Adrenal gland (tissue), 9 donors: ENCODE measurements at regions not wholly inside any gene's neighbourhood (a gene's known extent, or its start where the extent isn't known, plus 50 kb on each side); places are given as distances from the start of the nearest gene placed in this dataset.

Experiments used
- DNase-seq, 7 donors: peaks; one replicate each; pipeline ENCODE4 v3.0.0-alpha.2; 2019 to 2020
- H3K27ac ChIP-seq, 5 donors: fragments of 200-600 bp; sonication (generic) in 4 of 5; 1 replicate in 3 of 5; 2 replicates in 2 of 5; pipeline versions ENCODE4 v1.5.1 to v1.8.0; 2016 to 2020; ENCODE audit warnings: mild to moderate bottlenecking in 1 of 5
- H3K27me3 ChIP-seq: fragments of 200-600 bp; 2 replicates; pipeline ENCODE4 v1.8.0; 2021
- H3K36me3 ChIP-seq, 2 donors: fragments of 200-600 bp; replicated peaks in 1 of 2; 1 replicate in 1 of 2; 2 replicates in 1 of 2; pipeline versions ENCODE4 v1.5.1 to v1.8.0; 2018 to 2022
- H3K4me1 ChIP-seq, 2 donors: fragments of 200-600 bp; replicated peaks in 1 of 2; 1 replicate in 1 of 2; 2 replicates in 1 of 2; pipeline versions ENCODE4 v1.5.1 to v1.8.0; 2018 to 2021
- H3K4me3 ChIP-seq, 4 donors: fragments of 200-600 bp; sonication (generic) in 3 of 4; one replicate each; pipeline ENCODE4 v1.5.1; 2016 to 2018
- H3K9me3 ChIP-seq, 3 donors: fragments of 200-600 bp; sonication (generic) in 1 of 3; replicated peaks in 1 of 3; 1 replicate in 2 of 3; 2 replicates in 1 of 3; pipeline versions ENCODE4 v1.5.1 to v1.8.0; 2016 to 2021
- CTCF ChIP-seq, 6 experiments: fragments of 450-650 bp in 4 of 6; fragments of 200-600 bp in 2 of 6; sonication (generic) in 1 of 6; IDR thresholded peaks; 1 replicate in 5 of 6; 2 replicates in 1 of 6; pipeline versions ENCODE4 v1.5.1 to v1.8.0; 2016 to 2021; ENCODE audit warnings: antibody characterized with exemption in 6 of 6, mild to moderate bottlenecking in 2 of 6, moderate library complexity in 1 of 6
- POLR2A ChIP-seq, 2 donors: fragments of 450-650 bp; IDR thresholded peaks; one replicate each; pipeline ENCODE4 v1.6.1; 2017; ENCODE audit warnings: antibody characterized with exemption in 2 of 2, mild to moderate bottlenecking in 2 of 2, moderate library complexity in 1 of 2
- WGBS, 4 donors: extraction: QIAGEN DNeasy Blood & Tissue Kit in 2 of 4; methylation state at CpG; one replicate each; pipeline versions ENCODE4 v1.1.5 to v1.1.7; 2013 to 2017; 5-methylcytosine and 5-hydroxymethylcytosine counted together
- intact Hi-C, 2 donors: fragments of 100-400 bp; cut with DNase I; formaldehyde crosslinking; loops; one replicate each; pipeline versions ENCODE4 v1.14.1 to v1.15.0; 2022 to 2023
- donor health status: healthy with polysubstance abuse.
- donor health status: Bipolar disorder and iron deficiency.
- donor health status: DM: yes; HTN: yes; CAD: no.
- donor health status: DM: no; HTN: no; CAD: no.
- donor health status: DM: no; HTN: no; CAD: no.

- DNase-seq: no peak
- no peaks in the 10 kb centered on the region for H3K27me3 ChIP-seq
- H3K36me3 ChIP-seq: no peaks in the 10 kb centered on the region
- no peak overlapping the region for H3K27ac ChIP-seq
- no peaks in the 10 kb centered on the region for H3K4me1 ChIP-seq
- no peak for TF ChIP-seq POLR2A (IDR thresholded peaks at IDR 0.05)
- no peak for TF ChIP-seq CTCF (IDR thresholded peaks at IDR 0.05)
- no peak overlapping the region for H3K4me3 ChIP-seq
- intact Hi-C loops: no loop called here
- H3K9me3 ChIP-seq: no peaks in the 10 kb centered on the region
Measured at GRCh38 chr4:177895136-177895535, 452.9 kb upstream of the AGA start.

GRCh38 chr4:177901786-177902185, 459.5 kb upstream of the AGA start:
- Histone ChIP-seq H3K27ac (no peak overlapping the region), H3K36me3 (no peaks in the 10 kb centered on the region), H3K27me3 (no peaks in the 10 kb centered on the region), H3K4me3 (no peak overlapping the region), H3K9me3 (no peaks in the 10 kb centered on the region), H3K4me1 (no peaks in the 10 kb centered on the region)
- DNase-seq: no peak
- TF ChIP-seq POLR2A (IDR thresholded peaks at IDR 0.05): no peak
- no peak for TF ChIP-seq CTCF (IDR thresholded peaks at IDR 0.05)
- intact Hi-C loops: no loop called here

- no peaks in the 10 kb centered on the region for H3K4me1 ChIP-seq
- no peaks in the 10 kb centered on the region for H3K27me3 ChIP-seq
- intact Hi-C loops: no loop called here
- TF ChIP-seq POLR2A (IDR thresholded peaks at IDR 0.05) (no peak), CTCF (IDR thresholded peaks at IDR 0.05) (no peak)
- DNase-seq: no peak
- no peaks in the 10 kb centered on the region for H3K36me3 ChIP-seq
- no peak overlapping the region for H3K4me3 ChIP-seq
- H3K27ac ChIP-seq: no peak overlapping the region
- WGBS, 4 donors: 60 to 82% (median 66%) methylated on average over 1 of the region's 1 CpG
- H3K9me3 ChIP-seq: no peaks in the 10 kb centered on the region
Measured at GRCh38 chr4:177902386-177902785, 460.1 kb upstream of the AGA start.

GRCh38 chr4:177907736-177908424, 465.6 kb upstream of the AGA start:
- Histone ChIP-seq H3K4me3 (no peak overlapping the region), H3K27me3 (no peaks in the 10 kb centered on the region), H3K4me1 (no peaks in the 10 kb centered on the region), H3K9me3 (no peaks in the 10 kb centered on the region), H3K27ac (no peak overlapping the region), H3K36me3 (no peaks in the 10 kb centered on the region)
- TF ChIP-seq POLR2A (IDR thresholded peaks at IDR 0.05): no peak
- no peak for TF ChIP-seq CTCF (IDR thresholded peaks at IDR 0.05)
- 46 to 49% (median 48%) methylated on average over 11 of the region's 11 CpGs for WGBS, 4 donors
- intact Hi-C loops: no loop called here
- no peak for DNase-seq
